ENCODE measurements at regions not wholly inside any gene's neighbourhood (a gene's known extent, or its start where the extent isn't known, plus 50 kb on each side); places are given as distances from the start of the nearest gene placed in this dataset.
"Not testable (repeated sequence)": the region's sequence is repeated elsewhere in the genome, so short reads cannot be mapped to it uniquely, and the experiment has no call there.

DNA sequence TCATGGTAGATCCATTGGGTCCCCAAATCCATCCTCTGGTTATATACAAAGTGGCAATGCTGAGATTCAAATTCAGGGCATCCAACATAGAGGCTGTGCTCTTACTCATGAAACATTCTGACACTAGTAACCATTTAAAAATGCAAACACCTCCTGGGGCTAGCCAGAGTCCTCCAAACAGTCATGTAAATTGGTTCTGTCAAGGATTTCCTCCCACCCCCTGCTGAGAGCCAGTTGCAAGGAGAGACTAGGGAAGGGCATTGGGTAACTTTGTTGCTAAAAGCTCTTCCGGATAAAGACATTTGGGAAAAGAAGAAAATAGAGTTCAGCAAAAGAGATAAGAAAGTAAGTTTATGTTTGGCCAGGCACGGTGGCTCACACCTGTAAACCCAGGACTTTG lies 58.3 kb downstream of the ART5 start:
- DNase-seq (ENCODE audit: low spot score in 2 of 2); H3K27me3 ChIP-seq; H3K36me3 ChIP-seq; H3K4me1 ChIP-seq; H3K9me3 ChIP-seq; H3K27ac ChIP-seq; H3K4me3 ChIP-seq: not testable (repeated sequence)
- intact Hi-C loops (cut with DNase I): loop anchor here (5.0 kb wide), 1 partner anchor 126 kb away; no protein-coding TSS in a partner anchor

DNA sequence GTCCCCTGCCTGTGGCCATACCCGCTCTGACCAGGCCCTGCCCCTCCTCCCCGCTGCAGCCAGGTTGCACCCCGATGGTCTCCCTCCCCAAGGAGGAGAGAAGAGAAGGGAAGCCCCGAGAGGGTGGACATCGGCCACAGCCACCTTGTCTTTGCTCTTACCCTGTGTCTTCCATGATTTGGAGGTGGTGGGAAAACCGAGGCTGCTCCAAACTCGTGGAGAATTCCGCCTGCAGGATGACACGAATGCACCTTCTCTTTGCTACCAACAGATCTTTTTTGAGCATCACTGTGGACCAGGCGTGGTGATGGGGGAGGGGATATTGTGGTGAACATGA lies 60.4 kb downstream of the ART5 start:
- DNase-seq (ENCODE audit: low spot score in 2 of 2); H3K4me3 ChIP-seq; H3K27me3 ChIP-seq; H3K4me1 ChIP-seq; H3K9me3 ChIP-seq; H3K27ac ChIP-seq; H3K36me3 ChIP-seq: not testable (repeated sequence)
- TF ChIP-seq, protein P1, sequence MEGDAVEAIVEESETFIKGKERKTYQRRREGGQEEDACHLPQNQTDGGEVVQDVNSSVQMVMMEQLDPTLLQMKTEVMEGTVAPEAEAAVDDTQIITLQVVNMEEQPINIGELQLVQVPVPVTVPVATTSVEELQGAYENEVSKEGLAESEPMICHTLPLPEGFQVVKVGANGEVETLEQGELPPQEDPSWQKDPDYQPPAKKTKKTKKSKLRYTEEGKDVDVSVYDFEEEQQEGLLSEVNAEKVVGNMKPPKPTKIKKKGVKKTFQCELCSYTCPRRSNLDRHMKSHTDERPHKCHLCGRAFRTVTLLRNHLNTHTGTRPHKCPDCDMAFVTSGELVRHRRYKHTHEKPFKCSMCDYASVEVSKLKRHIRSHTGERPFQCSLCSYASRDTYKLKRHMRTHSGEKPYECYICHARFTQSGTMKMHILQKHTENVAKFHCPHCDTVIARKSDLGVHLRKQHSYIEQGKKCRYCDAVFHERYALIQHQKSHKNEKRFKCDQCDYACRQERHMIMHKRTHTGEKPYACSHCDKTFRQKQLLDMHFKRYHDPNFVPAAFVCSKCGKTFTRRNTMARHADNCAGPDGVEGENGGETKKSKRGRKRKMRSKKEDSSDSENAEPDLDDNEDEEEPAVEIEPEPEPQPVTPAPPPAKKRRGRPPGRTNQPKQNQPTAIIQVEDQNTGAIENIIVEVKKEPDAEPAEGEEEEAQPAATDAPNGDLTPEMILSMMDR (IDR thresholded peaks at IDR 0.05): peak in 1 of 3 experiments; percentile 1
- intact Hi-C loops (cut with DNase I): loop anchor here (5.0 kb wide), 1 partner anchor 124 kb away; no protein-coding TSS in a partner anchor

DNA sequence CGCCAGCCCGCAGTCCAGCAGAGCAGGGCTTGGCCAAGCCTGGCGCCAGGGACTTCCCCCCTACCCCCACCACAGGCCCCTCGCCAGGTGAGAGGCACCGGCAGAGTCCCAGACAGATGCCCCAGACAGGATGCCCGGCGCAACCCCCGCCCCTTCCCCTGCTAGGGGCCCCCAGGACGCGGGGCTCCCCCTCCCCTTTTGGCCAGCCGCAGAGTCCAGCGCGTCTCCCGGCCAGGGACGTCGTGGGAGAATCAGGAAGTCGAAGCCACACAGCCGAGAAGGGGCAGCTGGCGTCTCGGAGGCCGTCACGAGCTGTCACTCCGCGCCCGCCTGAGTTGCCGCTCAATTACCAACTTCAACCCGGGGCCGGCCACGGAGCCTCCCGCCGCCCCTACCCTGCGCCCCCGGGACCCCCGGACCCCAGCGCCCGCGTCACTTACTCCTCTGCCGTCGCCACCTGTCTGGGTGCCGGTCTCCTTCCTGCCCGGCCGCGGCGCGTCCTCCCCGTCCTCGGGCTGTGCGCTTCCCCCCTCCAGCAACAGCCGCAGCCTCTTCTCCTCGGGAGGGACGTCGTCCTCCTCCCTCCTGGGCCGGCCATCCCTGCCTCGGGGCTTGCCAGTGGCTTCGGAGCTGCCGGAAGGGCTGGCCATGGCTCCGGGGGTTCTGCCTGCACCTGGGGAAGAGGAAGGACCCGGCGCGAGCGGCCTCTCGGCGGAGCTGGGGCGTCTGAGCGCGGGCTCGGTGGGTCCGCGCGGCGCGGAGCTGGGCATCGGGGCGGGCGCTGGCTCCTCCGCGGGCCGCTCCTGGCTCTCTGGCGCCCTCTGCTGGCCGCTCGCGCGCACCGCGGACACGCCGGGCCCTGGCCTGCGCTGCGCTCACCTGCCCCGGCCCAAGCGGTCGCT lies 61.1 kb downstream of the ART5 start:
- intact Hi-C loops (cut with DNase I): loop anchor here (5.0 kb wide), 1 partner anchor 123 kb away; no protein-coding TSS in a partner anchor
- H3K27me3 ChIP-seq, H3K27ac ChIP-seq, H3K36me3 ChIP-seq, H3K4me1 ChIP-seq, H3K9me3 ChIP-seq: not testable (repeated sequence)
- TF ChIP-seq, protein P1 (IDR thresholded peaks at IDR 0.05): peak; percentile 43 to 66 (median 56)
- DNase-seq (ENCODE audit: low spot score in 2 of 2): peak in 1 of 2 donors; percentile 67
- H3K4me3 ChIP-seq: peak overlapping the region; percentile 58 to 68

DNA sequence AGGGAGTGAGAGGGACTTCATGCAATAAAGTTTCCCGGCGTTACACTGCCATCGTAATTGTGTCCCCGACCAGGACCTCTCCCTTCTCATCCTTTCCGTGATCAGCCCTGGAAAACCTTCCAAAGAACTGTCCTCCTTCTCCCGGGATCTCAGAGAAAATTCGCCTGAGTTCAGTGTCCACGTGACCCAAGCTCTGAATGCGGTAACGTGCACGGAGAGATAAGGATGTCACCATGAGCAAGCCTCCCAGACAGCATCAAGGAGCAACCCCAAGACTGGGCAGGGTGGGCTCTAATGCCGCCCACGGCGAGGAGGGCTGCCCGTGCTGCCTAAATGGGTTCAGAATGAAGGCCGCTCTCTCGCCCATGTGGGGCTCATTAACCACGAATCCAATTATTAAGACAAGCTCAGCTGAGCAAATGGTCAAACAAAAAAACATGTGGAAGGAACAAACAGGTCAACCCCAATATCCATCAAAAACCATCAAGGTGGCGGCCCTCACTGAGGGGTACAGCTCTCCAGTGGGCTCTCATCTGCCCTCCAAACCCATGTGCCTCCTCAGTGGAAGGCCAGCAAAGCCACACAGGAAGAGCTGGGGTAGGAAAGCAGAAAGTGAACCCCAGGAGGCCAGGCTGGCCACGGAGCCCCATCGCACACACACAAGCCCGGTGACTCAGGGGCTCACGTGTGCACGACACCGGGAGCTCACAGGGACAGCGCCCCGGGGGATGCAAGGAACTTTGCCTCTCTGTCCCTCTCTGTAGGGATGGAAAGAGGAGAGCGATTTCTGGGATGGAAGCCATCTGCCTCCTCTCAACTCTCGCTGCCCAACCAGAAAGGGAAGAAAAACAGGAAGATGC lies 62.0 kb downstream of the ART5 start:
- DNase-seq (ENCODE audit: low spot score in 2 of 2): peak in 1 of 2 donors; percentile 49
- intact Hi-C loops (cut with DNase I): loop anchor here (5.0 kb wide), 1 partner anchor 123 kb away; no protein-coding TSS in a partner anchor
- not testable (repeated sequence) for H3K27ac ChIP-seq, H3K9me3 ChIP-seq, H3K36me3 ChIP-seq, H3K4me1 ChIP-seq, H3K27me3 ChIP-seq
- H3K4me3 ChIP-seq: peak overlapping the region in 1 of 2 donors; percentile 58

DNA sequence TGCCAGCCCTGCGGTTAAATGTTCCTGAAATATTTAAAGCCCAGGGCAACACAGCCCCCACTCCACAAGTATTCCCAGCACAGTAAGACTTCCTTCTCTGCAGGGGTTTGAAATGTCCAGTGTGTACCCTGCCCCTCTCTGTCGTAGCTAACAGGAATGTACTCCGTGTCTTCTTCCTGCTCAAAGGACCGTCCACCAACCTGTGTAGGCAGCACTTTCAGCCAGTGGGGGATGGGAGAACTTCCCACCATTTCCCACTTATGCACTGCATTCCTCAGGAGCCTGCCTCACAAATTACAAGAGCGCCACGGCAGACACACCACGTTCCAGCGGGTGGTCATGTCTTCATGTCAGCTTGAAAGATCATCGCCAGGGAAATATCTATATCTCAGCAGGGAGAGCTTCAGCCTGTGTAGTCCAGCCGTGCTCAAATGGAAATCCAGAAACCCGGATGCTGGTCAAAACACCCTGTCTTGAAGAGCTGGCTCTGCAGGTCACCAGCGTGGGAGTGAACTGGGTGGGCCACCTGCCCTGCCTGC lies 65.7 kb downstream of the ART5 start:
- H3K4me3 ChIP-seq; H3K27ac ChIP-seq; H3K9me3 ChIP-seq; DNase-seq (ENCODE audit: low spot score in 2 of 2); H3K36me3 ChIP-seq; H3K4me1 ChIP-seq; intact Hi-C loops (cut with DNase I); H3K27me3 ChIP-seq: not testable (repeated sequence)

DNA sequence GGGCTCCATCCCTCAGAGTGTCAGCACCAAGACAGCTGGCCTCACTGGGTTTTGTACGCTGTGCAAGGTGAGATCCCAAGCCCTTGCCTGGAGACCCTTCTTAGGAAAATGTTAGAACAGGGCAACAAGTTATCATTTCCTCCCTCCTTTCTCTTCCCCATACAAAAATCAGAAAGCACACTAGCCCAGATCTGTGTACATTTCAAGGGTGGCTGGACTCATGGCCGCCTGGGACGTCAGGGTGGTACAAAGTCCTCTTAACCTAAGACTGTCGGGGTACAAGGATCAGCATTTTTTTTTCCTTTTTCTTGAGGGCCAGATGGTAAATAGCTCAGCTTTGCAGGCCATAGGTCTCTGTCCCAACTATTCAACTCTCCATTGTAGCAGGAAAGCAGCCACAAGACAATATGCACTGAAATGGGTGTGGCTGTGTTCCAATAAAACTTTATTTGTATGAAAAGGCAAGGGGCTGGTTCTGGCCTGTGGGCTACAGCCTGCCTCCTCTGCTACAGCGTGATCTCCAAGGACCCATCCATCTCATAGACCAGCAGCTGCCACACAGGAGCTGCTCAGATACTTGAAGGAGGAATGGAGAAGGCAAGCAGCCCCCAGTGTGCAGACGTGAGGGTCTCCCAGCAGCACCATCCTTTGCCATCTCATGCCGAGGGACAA lies 68.7 kb downstream of the ART5 start:
- intact Hi-C loops (cut with DNase I); H3K4me1 ChIP-seq: not testable (repeated sequence)

DNA sequence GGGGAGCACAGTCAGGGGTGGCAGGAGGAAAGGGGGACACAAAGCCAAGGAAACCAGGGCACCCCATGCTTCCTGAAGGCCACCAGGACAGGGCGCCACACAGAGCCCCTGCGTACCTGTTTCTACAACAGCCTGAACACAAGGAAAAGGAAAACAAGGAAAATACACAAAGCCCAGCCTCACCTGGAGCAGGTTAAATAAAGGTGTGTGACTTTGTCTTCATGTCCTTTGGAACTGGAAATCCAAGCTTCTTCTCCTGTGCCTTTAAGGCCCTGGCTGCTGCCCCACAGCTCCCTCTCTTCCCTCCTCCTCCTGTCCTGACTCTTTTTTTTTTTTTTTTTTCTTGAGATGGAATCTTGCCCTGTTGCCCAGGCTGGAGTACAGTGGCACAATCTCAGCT lies 70.0 kb downstream of the ART5 start:
- H3K4me3 ChIP-seq; H3K27me3 ChIP-seq; DNase-seq (ENCODE audit: low spot score in 2 of 2); H3K4me1 ChIP-seq; H3K36me3 ChIP-seq; H3K27ac ChIP-seq; H3K9me3 ChIP-seq; intact Hi-C loops (cut with DNase I): not testable (repeated sequence)

More for the DNA sequence above, 68.7 kb downstream of the ART5 start:
- not testable (repeated sequence) for H3K4me3 ChIP-seq; H3K27me3 ChIP-seq; H3K36me3 ChIP-seq; H3K9me3 ChIP-seq; H3K27ac ChIP-seq; DNase-seq (ENCODE audit: low spot score in 2 of 2)

DNA sequence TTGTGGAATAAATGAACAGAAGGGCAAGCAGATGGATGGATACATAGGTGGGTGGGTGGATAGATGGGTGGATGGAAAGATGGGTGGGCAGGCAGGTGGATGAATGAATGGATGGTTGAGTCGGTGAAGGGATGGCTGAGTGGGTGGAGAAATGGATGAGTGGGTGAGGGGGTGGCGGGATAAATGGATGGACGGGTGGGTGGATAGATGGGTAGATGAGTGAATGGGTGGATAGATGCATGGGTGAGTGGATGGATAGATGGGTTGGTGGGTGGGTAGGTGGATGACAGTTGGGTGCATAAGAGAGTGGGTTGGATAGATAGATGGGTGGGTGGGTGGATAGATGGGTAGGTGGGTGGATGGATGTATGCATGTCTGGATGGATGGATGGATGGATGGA lies 76.0 kb downstream of the ART5 start:
- H3K27me3 ChIP-seq; H3K4me1 ChIP-seq; DNase-seq (ENCODE audit: low spot score in 2 of 2); intact Hi-C loops (cut with DNase I); H3K27ac ChIP-seq; H3K36me3 ChIP-seq; H3K9me3 ChIP-seq; H3K4me3 ChIP-seq: not testable (repeated sequence)

DNA sequence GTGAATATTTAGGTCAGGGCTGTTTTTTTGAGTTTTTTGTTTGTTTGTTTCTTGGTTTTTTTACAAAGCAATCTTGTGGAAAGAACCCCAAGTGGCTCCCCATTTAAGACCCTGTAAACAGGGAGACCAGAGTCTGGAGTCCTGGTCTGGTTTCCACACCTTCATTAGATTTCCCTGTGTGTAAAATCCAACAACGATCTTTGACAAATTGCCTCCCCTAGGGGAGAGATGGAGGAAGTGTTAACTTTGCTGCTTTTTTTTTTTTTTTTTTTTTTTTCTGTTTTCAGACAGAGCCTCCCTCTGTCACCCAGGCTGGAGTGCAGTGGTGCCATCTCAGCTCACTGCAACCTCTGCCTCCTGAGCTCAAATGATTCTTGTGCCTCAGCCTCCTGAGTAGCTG lies 77.4 kb downstream of the ART5 start:
- H3K27ac ChIP-seq; H3K27me3 ChIP-seq; intact Hi-C loops (cut with DNase I); DNase-seq (ENCODE audit: low spot score in 2 of 2); H3K9me3 ChIP-seq; H3K4me1 ChIP-seq; H3K36me3 ChIP-seq; H3K4me3 ChIP-seq: not testable (repeated sequence)

DNA sequence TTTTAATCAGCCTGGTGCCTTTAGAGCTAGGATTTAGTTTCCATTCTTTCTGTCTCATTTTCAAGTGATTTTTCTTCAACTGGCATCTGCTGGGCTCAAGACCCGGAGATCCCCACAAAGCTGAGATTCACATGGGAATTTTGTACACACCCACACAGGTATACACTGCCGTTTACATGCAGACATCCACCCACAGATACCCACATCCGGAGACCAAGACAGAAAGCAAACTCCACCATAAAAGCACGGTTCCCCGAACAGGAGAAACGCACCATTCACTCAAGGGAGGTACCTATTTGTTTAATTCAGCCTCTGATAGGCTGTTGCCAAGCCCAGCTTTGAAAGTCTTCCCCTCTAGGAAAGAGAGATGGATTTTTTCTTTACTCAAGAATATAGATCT lies 87.2 kb downstream of the ART5 start:
- H3K27me3 ChIP-seq; DNase-seq (ENCODE audit: low spot score in 2 of 2); H3K4me1 ChIP-seq; H3K9me3 ChIP-seq; intact Hi-C loops (cut with DNase I); H3K27ac ChIP-seq; H3K4me3 ChIP-seq; H3K36me3 ChIP-seq: not testable (repeated sequence)

DNA sequence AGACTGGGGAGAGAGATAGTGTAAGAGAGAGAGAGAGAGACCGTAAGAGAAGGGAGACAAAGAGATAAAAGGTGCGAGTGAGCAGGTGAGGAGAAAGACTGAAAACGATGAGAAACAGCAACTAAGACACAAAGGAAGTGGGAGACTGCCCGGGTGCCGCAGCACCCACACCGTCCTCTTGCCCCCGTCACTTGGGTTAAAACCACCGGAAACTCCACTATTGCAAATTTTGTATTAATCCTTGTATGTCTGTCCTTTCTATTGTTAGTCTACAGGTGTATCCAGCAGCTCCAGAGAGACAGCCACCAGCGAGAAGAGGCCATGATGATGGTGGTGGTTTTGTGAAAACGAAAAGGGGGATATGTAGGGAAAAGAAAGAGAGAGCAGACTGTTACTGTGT lies 96.8 kb downstream of the ART5 start:
- H3K36me3 ChIP-seq; H3K27ac ChIP-seq; H3K4me3 ChIP-seq; H3K27me3 ChIP-seq; H3K4me1 ChIP-seq; DNase-seq (ENCODE audit: low spot score in 2 of 2); intact Hi-C loops (cut with DNase I); H3K9me3 ChIP-seq: not testable (repeated sequence)

Measured in ascending aorta (tissue), 2 donors.